ENCODE measurements at regions not wholly inside any gene's neighbourhood (a gene's known extent, or its start where the extent isn't known, plus 50 kb on each side); places are given as distances from the start of the nearest gene placed in this dataset.

GRCh38 chr4:104146048-104146447 lies 348.6 kb downstream of the CXXC4 start:
- intact Hi-C loops (cut with DNase I, micrococcal nuclease): no loop called here
- no peaks in the 10 kb centered on the region for H3K27me3 Mint-ChIP-seq
- no peak overlapping the region for H3K27ac Mint-ChIP-seq
- no peak for ATAC-seq (ENCODE audit: poor library complexity)
- Histone ChIP-seq H3K4me1 (ENCODE audit: insufficient read depth, low read length) (no peaks in the 10 kb centered on the region), H3K36me3 (ENCODE audit: insufficient read depth, low read length) (no peaks in the 10 kb centered on the region), H3K4me3 (ENCODE audit: low read length) (no peak overlapping the region), H3K27ac (ENCODE audit: low read depth in 1 of 2, low read length in 2 of 2) (no peak overlapping the region), H3K9me3 (ENCODE audit: control insufficient read depth in 1 of 2, insufficient read depth in 1 of 2, low read length in 2 of 2) (peaks cover 0 to 4% of the 10 kb centered on the region in 2 experiments), H3K27me3 (ENCODE audit: control insufficient read depth in 1 of 2, insufficient read depth in 2 of 2, low read length in 2 of 2) (no peaks in the 10 kb centered on the region)
- POLR2A ChIA-PET: no interaction called here
- no peak for TF ChIP-seq CTCF (IDR thresholded peaks at IDR 0.05)
- no peaks in the 10 kb centered on the region for H3K4me1 Mint-ChIP-seq (ENCODE audit: low read depth)
- DNase-seq: no peak
- no peaks in the 10 kb centered on the region for H3K36me3 Mint-ChIP-seq (ENCODE audit: low read depth)
- no peak overlapping the region for H3K4me3 Mint-ChIP-seq
- CTCF ChIA-PET: no interaction called here
- peaks cover 8% of the 10 kb centered on the region for H3K9me3 Mint-ChIP-seq

DNA sequence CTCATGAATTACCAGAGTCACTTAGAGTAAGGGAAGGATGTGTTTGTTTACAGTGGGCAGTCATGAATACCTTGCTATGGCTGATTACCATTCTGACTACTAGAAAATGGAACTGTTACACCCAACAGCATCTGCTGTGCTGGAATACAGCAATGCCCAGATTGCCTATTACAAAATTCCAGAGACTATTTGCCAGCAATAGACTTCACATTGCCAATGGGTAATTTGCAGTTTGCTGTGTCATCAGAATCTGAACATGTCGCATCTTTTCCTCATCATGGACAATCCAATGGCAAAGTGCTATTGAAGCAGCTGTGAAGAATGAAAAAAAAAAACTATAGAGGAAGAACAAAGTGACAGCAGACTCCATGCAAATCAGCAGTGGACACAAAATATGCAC lies 356.6 kb downstream of the CXXC4 start:
- no peaks in the 10 kb centered on the region for H3K27me3 ChIP-seq (ENCODE audit: control insufficient read depth in 1 of 2, insufficient read depth in 2 of 2, low read length in 2 of 2)
- Mint-ChIP-seq H3K36me3 (ENCODE audit: low read depth) (no peaks in the 10 kb centered on the region), H3K4me1 (ENCODE audit: low read depth) (no peaks in the 10 kb centered on the region), H3K27ac (no peak overlapping the region), H3K9me3 (peaks cover 2% of the 10 kb centered on the region), H3K4me3 (no peak overlapping the region), H3K27me3 (no peaks in the 10 kb centered on the region)
- H3K4me3 ChIP-seq (ENCODE audit: low read length): no peak overlapping the region
- ATAC-seq (ENCODE audit: poor library complexity) (no peak), DNase-seq (no peak)
- ChIA-PET CTCF (no interaction called here), POLR2A (no interaction called here)
- H3K27ac ChIP-seq (ENCODE audit: low read depth in 1 of 2, low read length in 2 of 2): no peak overlapping the region
- H3K4me1 ChIP-seq (ENCODE audit: insufficient read depth, low read length): no peaks in the 10 kb centered on the region
- TF ChIP-seq CTCF (IDR thresholded peaks at IDR 0.05): no peak
- H3K9me3 ChIP-seq (ENCODE audit: control insufficient read depth in 1 of 2, insufficient read depth in 1 of 2, low read length in 2 of 2): no peaks in the 10 kb centered on the region
- no peaks in the 10 kb centered on the region for H3K36me3 ChIP-seq (ENCODE audit: insufficient read depth, low read length)
- intact Hi-C loops (cut with DNase I, micrococcal nuclease): no loop called here

- no peaks in the 10 kb centered on the region for H3K36me3 Mint-ChIP-seq (ENCODE audit: low read depth)
- Histone ChIP-seq H3K36me3 (ENCODE audit: insufficient read depth, low read length) (no peaks in the 10 kb centered on the region), H3K4me1 (ENCODE audit: insufficient read depth, low read length) (no peaks in the 10 kb centered on the region), H3K27ac (ENCODE audit: low read depth in 1 of 2, low read length in 2 of 2) (no peak overlapping the region), H3K27me3 (ENCODE audit: control insufficient read depth in 1 of 2, insufficient read depth in 2 of 2, low read length in 2 of 2) (no peaks in the 10 kb centered on the region), H3K4me3 (ENCODE audit: low read length) (no peak overlapping the region), H3K9me3 (ENCODE audit: control insufficient read depth in 1 of 2, insufficient read depth in 1 of 2, low read length in 2 of 2) (no peaks in the 10 kb centered on the region)
- POLR2A ChIA-PET: no interaction called here
- H3K4me1 Mint-ChIP-seq (ENCODE audit: low read depth): no peaks in the 10 kb centered on the region
- peaks cover 2% of the 10 kb centered on the region for H3K9me3 Mint-ChIP-seq
- TF ChIP-seq CTCF (IDR thresholded peaks at IDR 0.05): no peak
- CTCF ChIA-PET: no interaction called here
- H3K4me3 Mint-ChIP-seq: no peak overlapping the region
- DNase-seq: no peak
- no peaks in the 10 kb centered on the region for H3K27me3 Mint-ChIP-seq
- intact Hi-C loops (cut with DNase I, micrococcal nuclease): no loop called here
- no peak for ATAC-seq (ENCODE audit: poor library complexity)
- no peak overlapping the region for H3K27ac Mint-ChIP-seq
Observed at GRCh38 chr4:104129243-104129642, 365.5 kb downstream of the CXXC4 start.

Measured in CD4-positive, alpha-beta T cell (primary cell).